ENCODE measurements at regions not wholly inside any gene's neighbourhood (a gene's known extent, or its start where the extent isn't known, plus 50 kb on each side); places are given as distances from the start of the nearest gene placed in this dataset.

DNA sequence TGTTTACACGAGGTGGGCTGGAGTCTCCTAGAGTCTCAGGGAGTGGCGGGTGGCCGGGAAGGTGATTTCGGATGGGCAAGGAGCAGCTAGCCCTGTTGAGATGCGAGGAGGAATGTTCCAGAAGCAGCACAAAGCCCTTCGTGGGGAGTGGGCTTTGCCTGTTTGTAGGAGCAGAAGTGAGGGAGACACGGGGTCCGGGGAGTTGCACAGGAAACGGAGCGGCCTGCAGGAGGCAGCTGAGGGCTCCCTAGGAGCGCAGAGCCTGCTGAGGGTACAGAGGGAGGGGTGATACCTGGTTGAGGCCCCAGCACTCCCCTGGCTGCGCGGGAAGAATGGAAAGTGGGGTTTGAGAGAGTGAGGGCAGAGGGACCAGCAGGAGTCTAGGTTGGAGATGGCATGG is 847.2 kb downstream of the TBC1D22A start:
- H3K9ac ChIP-seq (ENCODE audit: low read length): no peak overlapping the region
- no peaks in the 10 kb centered on the region for H4K20me1 ChIP-seq (ENCODE audit: insufficient read depth)
- ATAC-seq (no peak), DNase-seq (ENCODE audit: low read depth, low spot score) (no peak)
- TF ChIP-seq CBX3 (IDR thresholded peaks at IDR 0.05; ENCODE audit: low read depth): no peak
- no peak for TF ChIP-seq TCF7L2 (IDR thresholded peaks at IDR 0.05; ENCODE audit: borderline replicate concordance, extremely low read depth, insufficient read depth, insufficient read length)
- TF ChIP-seq, protein P1, sequence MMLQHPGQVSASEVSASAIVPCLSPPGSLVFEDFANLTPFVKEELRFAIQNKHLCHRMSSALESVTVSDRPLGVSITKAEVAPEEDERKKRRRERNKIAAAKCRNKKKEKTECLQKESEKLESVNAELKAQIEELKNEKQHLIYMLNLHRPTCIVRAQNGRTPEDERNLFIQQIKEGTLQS (IDR thresholded peaks at IDR 0.05): no peak
- TF ChIP-seq POLR2A (IDR thresholded peaks at IDR 0.05; ENCODE audit: borderline replicate concordance, extremely low read depth, insufficient read depth, insufficient read length): no peak
- no peak for TF ChIP-seq POLR2AphosphoS5 (IDR thresholded peaks at IDR 0.05; ENCODE audit: low read depth, low read length)
- no peak for TF ChIP-seq EZH2phosphoT487 (IDR thresholded peaks at IDR 0.05; ENCODE audit: borderline replicate concordance)
- TF ChIP-seq RAD21 (IDR thresholded peaks at IDR 0.05; ENCODE audit: low read depth): no peak
- no peak overlapping the region for H3K4me2 ChIP-seq (ENCODE audit: low read length)
- H3K36me3 ChIP-seq (ENCODE audit: control insufficient read depth in 1 of 2, insufficient read depth in 2 of 2, low read length in 2 of 2): no peaks in the 10 kb centered on the region
- no peak overlapping the region for H3K27ac ChIP-seq (ENCODE audit: low read depth, low read length)
- CTCF ChIA-PET: no interaction called here
- no peak overlapping the region for H3K4me3 ChIP-seq (replicated peaks in 1 of 2; ENCODE audit: low read depth in 1 of 2, low read length in 2 of 2)
- H3K9me2 ChIP-seq (ENCODE audit: insufficient read depth): no peaks in the 10 kb centered on the region
- intact Hi-C loops (cut with micrococcal nuclease): no loop called here
- no peaks in the 10 kb centered on the region for H3K27me3 ChIP-seq (ENCODE audit: insufficient read depth, low read length)
- H3K9me3 ChIP-seq (ENCODE audit: control insufficient read depth in 1 of 2, insufficient read depth in 1 of 2, low read depth in 1 of 2, low read length in 2 of 2): no peaks in the 10 kb centered on the region; a peak in 1 of 4 replicates
- H3K79me2 ChIP-seq (ENCODE audit: insufficient read depth, low read length): no peaks in the 10 kb centered on the region
- H2AFZ ChIP-seq (ENCODE audit: low read depth, low read length, poor library complexity, severe bottlenecking): no peak overlapping the region
- no TSS peak for BruUV-seq (replicated peaks)
- no peaks in the 10 kb centered on the region for H3K4me1 ChIP-seq (ENCODE audit: control insufficient read depth in 1 of 2, insufficient read depth in 2 of 2, low read length in 2 of 2)
- POLR2A ChIA-PET: no interaction called here
- RAD21 ChIA-PET (ENCODE audit: low non-redundant PET in 1 of 2, low total read pairs in 2 of 2, uncharacterized antibody in 2 of 2, unreplicated experiment in 2 of 2): no interaction called here

DNA sequence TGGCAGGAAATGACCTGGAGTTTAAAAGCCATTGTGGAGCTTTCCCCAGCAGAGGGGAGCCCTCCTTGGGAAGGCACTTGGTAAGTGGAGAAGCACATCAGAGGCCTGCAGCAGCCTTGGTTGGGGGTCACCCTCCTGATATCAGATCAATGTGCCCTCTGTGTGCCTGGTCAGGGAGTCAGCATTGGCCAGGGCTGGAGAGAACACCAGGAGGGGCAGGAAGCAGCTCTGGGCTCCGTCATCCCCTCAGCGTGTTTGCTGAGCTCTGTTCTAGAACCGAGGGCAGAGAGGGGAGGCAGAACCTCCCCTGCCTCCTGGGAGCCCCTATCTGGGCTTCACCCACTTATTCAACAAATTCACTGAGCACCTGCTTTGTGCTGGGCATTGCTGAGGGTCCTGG is 846.0 kb downstream of the TBC1D22A start:
- Histone ChIP-seq H3K27ac (ENCODE audit: low read depth, low read length) (no peak overlapping the region), H3K4me3 (replicated peaks in 1 of 2; ENCODE audit: low read depth in 1 of 2, low read length in 2 of 2) (no peak overlapping the region), H3K4me2 (ENCODE audit: low read length) (no peak overlapping the region), H2AFZ (ENCODE audit: low read depth, low read length, poor library complexity, severe bottlenecking) (no peak overlapping the region), H3K9ac (ENCODE audit: low read length) (no peak overlapping the region), H3K9me2 (ENCODE audit: insufficient read depth) (no peaks in the 10 kb centered on the region), H3K4me1 (ENCODE audit: control insufficient read depth in 1 of 2, insufficient read depth in 2 of 2, low read length in 2 of 2) (no peaks in the 10 kb centered on the region), H3K27me3 (ENCODE audit: insufficient read depth, low read length) (no peaks in the 10 kb centered on the region), H3K9me3 (ENCODE audit: control insufficient read depth in 1 of 2, insufficient read depth in 1 of 2, low read depth in 1 of 2, low read length in 2 of 2) (no peaks in the 10 kb centered on the region; a peak in 1 of 4 replicates), H3K79me2 (ENCODE audit: insufficient read depth, low read length) (no peaks in the 10 kb centered on the region), H3K36me3 (ENCODE audit: control insufficient read depth in 1 of 2, insufficient read depth in 2 of 2, low read length in 2 of 2) (no peaks in the 10 kb centered on the region), H4K20me1 (ENCODE audit: insufficient read depth) (no peaks in the 10 kb centered on the region)
- RAD21 ChIA-PET (ENCODE audit: low non-redundant PET in 1 of 2, low total read pairs in 2 of 2, uncharacterized antibody in 2 of 2, unreplicated experiment in 2 of 2): no interaction called here
- ATAC-seq (no peak), DNase-seq (ENCODE audit: low read depth, low spot score) (no peak)
- BruUV-seq (replicated peaks): no TSS peak
- POLR2A ChIA-PET: no interaction called here
- intact Hi-C loops (cut with micrococcal nuclease): no loop called here
- CTCF ChIA-PET: no interaction called here
- TF ChIP-seq ZFX (IDR thresholded peaks at IDR 0.05) (no peak), SRF (IDR thresholded peaks at IDR 0.05; ENCODE audit: low read depth) (no peak), FOSL1 (IDR thresholded peaks at IDR 0.05; ENCODE audit: low read depth) (no peak), CEBPB (IDR thresholded peaks at IDR 0.05; ENCODE audit: low read depth) (no peak), YY1 (IDR thresholded peaks at IDR 0.05; ENCODE audit: extremely low read depth, insufficient replicate concordance, low read depth, low read length) (no peak)
- TF ChIP-seq, protein P2, sequence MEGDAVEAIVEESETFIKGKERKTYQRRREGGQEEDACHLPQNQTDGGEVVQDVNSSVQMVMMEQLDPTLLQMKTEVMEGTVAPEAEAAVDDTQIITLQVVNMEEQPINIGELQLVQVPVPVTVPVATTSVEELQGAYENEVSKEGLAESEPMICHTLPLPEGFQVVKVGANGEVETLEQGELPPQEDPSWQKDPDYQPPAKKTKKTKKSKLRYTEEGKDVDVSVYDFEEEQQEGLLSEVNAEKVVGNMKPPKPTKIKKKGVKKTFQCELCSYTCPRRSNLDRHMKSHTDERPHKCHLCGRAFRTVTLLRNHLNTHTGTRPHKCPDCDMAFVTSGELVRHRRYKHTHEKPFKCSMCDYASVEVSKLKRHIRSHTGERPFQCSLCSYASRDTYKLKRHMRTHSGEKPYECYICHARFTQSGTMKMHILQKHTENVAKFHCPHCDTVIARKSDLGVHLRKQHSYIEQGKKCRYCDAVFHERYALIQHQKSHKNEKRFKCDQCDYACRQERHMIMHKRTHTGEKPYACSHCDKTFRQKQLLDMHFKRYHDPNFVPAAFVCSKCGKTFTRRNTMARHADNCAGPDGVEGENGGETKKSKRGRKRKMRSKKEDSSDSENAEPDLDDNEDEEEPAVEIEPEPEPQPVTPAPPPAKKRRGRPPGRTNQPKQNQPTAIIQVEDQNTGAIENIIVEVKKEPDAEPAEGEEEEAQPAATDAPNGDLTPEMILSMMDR (IDR thresholded peaks at IDR 0.05 in 2 of 3, conservative IDR thresholded peaks at IDR 0.05 in 1 of 3; ENCODE audit: borderline replicate concordance in 1 of 3, insufficient read depth in 1 of 3, low read depth in 2 of 3, low read length in 2 of 3): no peak
- TF ChIP-seq, protein P3, sequence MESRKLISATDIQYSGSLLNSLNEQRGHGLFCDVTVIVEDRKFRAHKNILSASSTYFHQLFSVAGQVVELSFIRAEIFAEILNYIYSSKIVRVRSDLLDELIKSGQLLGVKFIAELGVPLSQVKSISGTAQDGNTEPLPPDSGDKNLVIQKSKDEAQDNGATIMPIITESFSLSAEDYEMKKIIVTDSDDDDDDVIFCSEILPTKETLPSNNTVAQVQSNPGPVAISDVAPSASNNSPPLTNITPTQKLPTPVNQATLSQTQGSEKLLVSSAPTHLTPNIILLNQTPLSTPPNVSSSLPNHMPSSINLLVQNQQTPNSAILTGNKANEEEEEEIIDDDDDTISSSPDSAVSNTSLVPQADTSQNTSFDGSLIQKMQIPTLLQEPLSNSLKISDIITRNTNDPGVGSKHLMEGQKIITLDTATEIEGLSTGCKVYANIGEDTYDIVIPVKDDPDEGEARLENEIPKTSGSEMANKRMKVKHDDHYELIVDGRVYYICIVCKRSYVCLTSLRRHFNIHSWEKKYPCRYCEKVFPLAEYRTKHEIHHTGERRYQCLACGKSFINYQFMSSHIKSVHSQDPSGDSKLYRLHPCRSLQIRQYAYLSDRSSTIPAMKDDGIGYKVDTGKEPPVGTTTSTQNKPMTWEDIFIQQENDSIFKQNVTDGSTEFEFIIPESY (IDR thresholded peaks at IDR 0.05; ENCODE audit: extremely low read depth, insufficient replicate concordance, low read length): no peak
